Activated CD8-positive, alpha-beta T cell treated with anti-CD3 and anti-CD28 coated beads for 36 hours (primary cell): ENCODE measurements at regions not wholly inside any gene's neighbourhood (a gene's known extent, or its start where the extent isn't known, plus 50 kb on each side); places are given as distances from the start of the nearest gene placed in this dataset.
"Not testable (repeated sequence)": the region's sequence is repeated elsewhere in the genome, so short reads cannot be mapped to it uniquely, and the experiment has no call there.

Source experiments
- ATAC-seq: fragments of 200-7000 bp; cut with Tn5 transposase; one replicate; pipeline ENCODE4 v1.10.0; 2021; ENCODE audit warnings: mild to moderate bottlenecking, moderate library complexity
- CTCF ChIA-PET: fragments of 350-600 bp; sonication (Branson Sonifier 250); formaldehyde crosslinking; loops from one replicate; lab custom pipeline; 2021; ENCODE audit warnings: antibody characterized with exemption; lab: Charles Lee
- POLR2A ChIA-PET: fragments of 350-600 bp; sonication (Branson Sonifier 250); formaldehyde crosslinking; loops from one replicate; lab custom pipeline; 2021; ENCODE audit warnings: antibody characterized with exemption; lab: Charles Lee
- DNase-seq: peaks from one replicate; pipeline ENCODE4 v3.0.0-alpha.2; 2020
- H3K27ac Mint-ChIP-seq: one replicate; pipeline ENCODE4 v1.8.0; 2021; ENCODE audit warnings: mild to moderate bottlenecking, mixed read lengths
- H3K27me3 Mint-ChIP-seq: one replicate; pipeline ENCODE4 v1.8.0; 2021; ENCODE audit warnings: mixed read lengths
- H3K36me3 Mint-ChIP-seq: one replicate; pipeline ENCODE4 v1.8.0; 2021; ENCODE audit warnings: low read depth, mixed read lengths
- H3K4me1 Mint-ChIP-seq: one replicate; pipeline ENCODE4 v1.8.0; 2021; ENCODE audit warnings: low read depth, mixed read lengths
- H3K4me3 Mint-ChIP-seq: one replicate; pipeline ENCODE4 v1.8.0; 2021; ENCODE audit warnings: mild to moderate bottlenecking, moderate library complexity, mixed read lengths
- H3K9me3 Mint-ChIP-seq: one replicate; pipeline ENCODE4 v1.8.0; 2021; ENCODE audit warnings: mixed read lengths
- CTCF ChIP-seq: fragments of 200-600 bp; IDR thresholded peaks from one replicate; pipeline ENCODE4 v1.8.0; 2022; ENCODE audit warnings: antibody characterized with exemption, mild to moderate bottlenecking
- intact Hi-C: fragments of 100-400 bp; cut with micrococcal nuclease; formaldehyde crosslinking; loops from one replicate; pipeline ENCODE4 v1.10.0; 2022

DNA sequence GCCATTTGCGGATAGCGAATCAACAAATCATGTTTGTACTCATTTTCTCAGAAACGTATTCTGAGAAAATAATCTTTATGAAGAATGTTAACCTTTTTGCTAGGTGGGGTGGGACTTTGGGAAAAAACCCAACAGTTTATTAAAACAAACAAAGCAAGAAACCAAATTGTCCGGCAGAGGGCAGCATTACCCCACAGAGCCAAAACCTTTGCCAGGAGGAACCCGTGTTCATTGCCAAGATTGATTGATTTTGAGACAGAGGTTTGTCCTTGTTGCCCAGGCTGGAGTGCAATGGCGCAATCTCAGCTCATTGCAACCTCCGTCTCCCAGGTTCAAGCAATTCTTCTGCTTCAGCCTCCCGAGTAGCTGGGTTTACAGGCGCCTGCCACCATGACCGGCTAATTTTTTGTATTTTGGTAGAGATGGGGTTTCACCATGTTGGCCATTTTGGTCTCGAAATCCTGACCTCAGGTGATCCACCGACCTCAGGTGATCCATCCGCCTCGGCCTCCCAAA is 70.8 kb upstream of the RHOU start:
- Mint-ChIP-seq H3K27me3 (peaks cover 3% of the 10 kb centered on the region), H3K27ac (no peak overlapping the region), H3K9me3 (no peaks in the 10 kb centered on the region), H3K36me3 (no peaks in the 10 kb centered on the region), H3K4me3 (no peak overlapping the region), H3K4me1 (no peaks in the 10 kb centered on the region)
- CTCF ChIA-PET, result interaction anchor here (0.6 to 2.7 kb wide), 32 partner anchors 8 to 819 kb away, joined by 3 to 53 read pairs (median 4); partner anchors contain the start of gene RHOU
- DNase-seq (peak; percentile 88), ATAC-seq (peak; percentile 30)
- intact Hi-C loops, result loop anchor here (1.0 kb wide), 1 partner anchor 563 kb away; no protein-coding TSS in a partner anchor
- POLR2A ChIA-PET, result no interaction called here
- peak; percentile 91 for TF ChIP-seq CTCF

GRCh38 chr1:228666686-228667623 is 68.3 kb upstream of the RHOU start:
- DNase-seq, result no peak
- H3K4me1 Mint-ChIP-seq, result no peaks in the 10 kb centered on the region
- no peak overlapping the region for H3K27ac Mint-ChIP-seq
- CTCF ChIA-PET, result interaction anchor here (0.7 to 3.2 kb wide), 4 partner anchors 11 to 588 kb away, joined by 3 to 27 read pairs (median 4); no protein-coding TSS in a partner anchor
- no peak overlapping the region for H3K4me3 Mint-ChIP-seq
- POLR2A ChIA-PET, result interaction anchor here (0.6 kb wide), 1 partner anchor 457 kb away, joined by 3 read pairs; no protein-coding TSS in a partner anchor
- intact Hi-C loops, result no loop called here
- H3K36me3 Mint-ChIP-seq, result no peaks in the 10 kb centered on the region
- H3K9me3 Mint-ChIP-seq, result no peaks in the 10 kb centered on the region
- no peak for TF ChIP-seq CTCF
- no peak for ATAC-seq
- peaks cover 3% of the 10 kb centered on the region for H3K27me3 Mint-ChIP-seq

DNA sequence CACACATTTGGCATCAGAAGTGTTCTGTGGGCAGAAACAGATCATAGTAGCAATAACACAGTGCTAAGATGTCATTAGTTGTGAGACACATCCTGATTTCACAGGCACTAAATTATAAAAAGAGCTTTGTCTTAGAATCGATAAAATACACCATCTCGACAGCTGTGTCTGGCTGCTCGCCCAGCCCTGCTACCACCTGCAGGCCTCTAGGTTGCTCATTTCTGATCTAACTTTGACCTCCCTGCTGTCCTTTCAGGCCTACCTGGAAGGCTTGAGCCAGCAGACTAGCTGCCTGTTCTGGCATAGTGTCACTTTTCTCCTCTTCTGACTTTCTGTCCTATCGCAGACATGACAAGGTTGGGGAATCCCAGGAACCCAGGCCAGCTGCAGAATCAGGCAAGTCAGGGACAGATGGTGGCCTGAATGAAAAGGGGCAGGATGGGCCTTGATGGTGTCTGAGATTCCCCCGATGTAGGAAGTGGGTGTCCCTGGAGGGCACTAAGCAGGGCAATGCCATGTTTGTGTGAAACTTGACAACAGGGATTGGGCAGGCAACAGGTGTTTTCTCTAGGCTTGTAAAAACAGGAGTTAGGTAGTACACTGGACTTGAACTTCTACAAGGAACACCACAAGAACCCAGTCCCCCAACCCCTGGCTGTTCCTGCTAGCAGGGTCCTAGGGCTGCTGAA is 66.6 kb upstream of the RHOU start:
- no peaks in the 10 kb centered on the region for H3K9me3 Mint-ChIP-seq
- ChIA-PET CTCF (interaction anchor here (1.3 to 3.2 kb wide), 4 partner anchors 68 to 586 kb away, joined by 3 to 27 read pairs (median 5); no protein-coding TSS in a partner anchor), POLR2A (no interaction called here)
- intact Hi-C loops, result no loop called here
- no peak overlapping the region for H3K4me3 Mint-ChIP-seq
- no peak overlapping the region for H3K27ac Mint-ChIP-seq
- no peaks in the 10 kb centered on the region for H3K4me1 Mint-ChIP-seq
- DNase-seq (no peak), ATAC-seq (no peak)
- H3K36me3 Mint-ChIP-seq, result no peaks in the 10 kb centered on the region
- no peak for TF ChIP-seq CTCF
- no peaks in the 10 kb centered on the region for H3K27me3 Mint-ChIP-seq

- DNase-seq (no peak), ATAC-seq (no peak)
- H3K27me3 Mint-ChIP-seq, result no peaks in the 10 kb centered on the region
- ChIA-PET CTCF (interaction anchor here (1.3 to 3.2 kb wide), 3 partner anchors 67 to 586 kb away, joined by 3 to 27 read pairs (median 4); no protein-coding TSS in a partner anchor), POLR2A (no interaction called here)
- no peaks in the 10 kb centered on the region for H3K9me3 Mint-ChIP-seq
- H3K4me3 Mint-ChIP-seq, result no peak overlapping the region
- H3K27ac Mint-ChIP-seq, result no peak overlapping the region
- TF ChIP-seq CTCF, result no peak
- intact Hi-C loops, result no loop called here
- H3K36me3 Mint-ChIP-seq, result no peaks in the 10 kb centered on the region
- no peaks in the 10 kb centered on the region for H3K4me1 Mint-ChIP-seq
Measured at GRCh38 chr1:228669242-228669585, 66.1 kb upstream of the RHOU start.

- H3K36me3 Mint-ChIP-seq, POLR2A ChIA-PET, H3K27ac Mint-ChIP-seq, H3K4me3 Mint-ChIP-seq, H3K9me3 Mint-ChIP-seq, CTCF ChIA-PET, H3K4me1 Mint-ChIP-seq, ATAC-seq, intact Hi-C loops: not testable (repeated sequence)
- H3K27me3 Mint-ChIP-seq, result peaks cover 21% of the 10 kb centered on the region
- peak; percentile 8 for DNase-seq
Measured at GRCh38 chr1:228681076-228681565, 54.2 kb upstream of the RHOU start.
